ENCODE measurements at regions not wholly inside any gene's neighbourhood (a gene's known extent, or its start where the extent isn't known, plus 50 kb on each side); places are given as distances from the start of the nearest gene placed in this dataset.

GRCh38 chr20:5675103-5676091, 64.6 kb upstream of the GPCPD1 start:
- no peak overlapping the region for H3K4me3 Mint-ChIP-seq (ENCODE audit: unreplicated experiment)
- H3K27ac Mint-ChIP-seq (ENCODE audit: unreplicated experiment): no peak overlapping the region
- TF ChIP-seq CTCF (IDR thresholded peaks at IDR 0.05; ENCODE audit: unreplicated experiment): no peak
- H3K36me3 Mint-ChIP-seq (ENCODE audit: low read depth, unreplicated experiment): no peaks in the 10 kb centered on the region
- H3K27me3 Mint-ChIP-seq (ENCODE audit: unreplicated experiment): no peaks in the 10 kb centered on the region
- no peaks in the 10 kb centered on the region for H3K9me3 Mint-ChIP-seq (ENCODE audit: unreplicated experiment)
- H3K4me1 Mint-ChIP-seq (ENCODE audit: unreplicated experiment): peaks cover 6% of the 10 kb centered on the region
- no peak for DNase-seq (ENCODE audit: low spot score)

GRCh38 chr20:5674176-5674660, 63.4 kb upstream of the GPCPD1 start:
- H3K4me3 Mint-ChIP-seq (ENCODE audit: unreplicated experiment): no peak overlapping the region
- H3K27me3 Mint-ChIP-seq (ENCODE audit: unreplicated experiment): no peaks in the 10 kb centered on the region
- H3K36me3 Mint-ChIP-seq (ENCODE audit: low read depth, unreplicated experiment): no peaks in the 10 kb centered on the region
- H3K4me1 Mint-ChIP-seq (ENCODE audit: unreplicated experiment): peaks cover 6% of the 10 kb centered on the region
- no peak overlapping the region for H3K27ac Mint-ChIP-seq (ENCODE audit: unreplicated experiment)
- TF ChIP-seq CTCF (IDR thresholded peaks at IDR 0.05; ENCODE audit: unreplicated experiment): no peak
- H3K9me3 Mint-ChIP-seq (ENCODE audit: unreplicated experiment): no peaks in the 10 kb centered on the region
- DNase-seq (ENCODE audit: low spot score): no peak

DNA sequence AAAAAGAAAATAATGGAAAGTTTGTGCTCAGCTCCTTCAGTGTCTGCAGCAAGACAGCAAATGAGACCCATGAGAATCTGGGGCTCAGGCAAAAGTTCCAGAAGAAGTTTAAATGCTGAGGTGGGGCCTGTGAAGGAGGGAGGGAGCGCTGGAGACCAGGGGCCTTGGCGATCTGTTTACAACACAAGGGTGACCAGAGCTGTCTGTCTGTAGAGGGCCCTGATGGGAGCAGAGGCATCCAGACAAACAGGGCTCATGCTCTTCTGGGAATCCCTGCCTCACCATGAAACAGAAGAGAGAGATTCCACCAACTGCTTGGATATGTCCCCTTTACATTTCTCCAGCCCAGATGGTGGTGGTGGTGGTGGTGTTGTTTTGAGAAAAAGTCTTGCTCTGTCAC, 60.1 kb upstream of the GPCPD1 start:
- H3K36me3 Mint-ChIP-seq (ENCODE audit: low read depth, unreplicated experiment): no peaks in the 10 kb centered on the region
- H3K4me3 Mint-ChIP-seq (ENCODE audit: unreplicated experiment): no peak overlapping the region
- no peak for DNase-seq (ENCODE audit: low spot score)
- TF ChIP-seq CTCF (IDR thresholded peaks at IDR 0.05; ENCODE audit: unreplicated experiment): no peak
- no peaks in the 10 kb centered on the region for H3K9me3 Mint-ChIP-seq (ENCODE audit: unreplicated experiment)
- H3K4me1 Mint-ChIP-seq (ENCODE audit: unreplicated experiment): no peaks in the 10 kb centered on the region
- H3K27me3 Mint-ChIP-seq (ENCODE audit: unreplicated experiment): no peaks in the 10 kb centered on the region
- H3K27ac Mint-ChIP-seq (ENCODE audit: unreplicated experiment): no peak overlapping the region

GRCh38 chr20:5670036-5670536, 59.3 kb upstream of the GPCPD1 start:
- no peaks in the 10 kb centered on the region for H3K4me1 Mint-ChIP-seq (ENCODE audit: unreplicated experiment)
- H3K9me3 Mint-ChIP-seq (ENCODE audit: unreplicated experiment): no peaks in the 10 kb centered on the region
- no peak for TF ChIP-seq CTCF (IDR thresholded peaks at IDR 0.05; ENCODE audit: unreplicated experiment)
- no peak overlapping the region for H3K27ac Mint-ChIP-seq (ENCODE audit: unreplicated experiment)
- DNase-seq (ENCODE audit: low spot score): no peak
- no peak overlapping the region for H3K4me3 Mint-ChIP-seq (ENCODE audit: unreplicated experiment)
- no peaks in the 10 kb centered on the region for H3K36me3 Mint-ChIP-seq (ENCODE audit: low read depth, unreplicated experiment)
- H3K27me3 Mint-ChIP-seq (ENCODE audit: unreplicated experiment): no peaks in the 10 kb centered on the region

GRCh38 chr20:5668529-5668868, 57.7 kb upstream of the GPCPD1 start:
- no peaks in the 10 kb centered on the region for H3K4me1 Mint-ChIP-seq (ENCODE audit: unreplicated experiment)
- no peak overlapping the region for H3K4me3 Mint-ChIP-seq (ENCODE audit: unreplicated experiment)
- no peaks in the 10 kb centered on the region for H3K9me3 Mint-ChIP-seq (ENCODE audit: unreplicated experiment)
- H3K27ac Mint-ChIP-seq (ENCODE audit: unreplicated experiment): no peak overlapping the region
- H3K36me3 Mint-ChIP-seq (ENCODE audit: low read depth, unreplicated experiment): no peaks in the 10 kb centered on the region
- TF ChIP-seq CTCF (IDR thresholded peaks at IDR 0.05; ENCODE audit: unreplicated experiment): no peak
- no peak for DNase-seq (ENCODE audit: low spot score)
- no peaks in the 10 kb centered on the region for H3K27me3 Mint-ChIP-seq (ENCODE audit: unreplicated experiment)
